Osteocyte (in vitro differentiated cells): ENCODE measurements at regions not wholly inside any gene's neighbourhood (a gene's known extent, or its start where the extent isn't known, plus 50 kb on each side); places are given as distances from the start of the nearest gene placed in this dataset.
A peak's percentile ranks its signal among the peaks of the same experiment; 100 is the strongest.

Experiments
- DNase-seq: peaks from one replicate; pipeline ENCODE4 v3.0.0; 2021; ENCODE audit warnings: mixed read lengths; ENCODE audit not compliant: unreplicated experiment; ENCODE audit errors: extremely low spot score
- H3K27ac Mint-ChIP-seq: one replicate; pipeline ENCODE4 v1.8.0; 2021; ENCODE audit warnings: mild to moderate bottlenecking, mixed read lengths; ENCODE audit not compliant: unreplicated experiment
- H3K27me3 Mint-ChIP-seq: one replicate; pipeline ENCODE4 v1.8.0; 2021; ENCODE audit warnings: mixed read lengths; ENCODE audit not compliant: unreplicated experiment
- H3K36me3 Mint-ChIP-seq: one replicate; pipeline ENCODE4 v1.8.0; 2021; ENCODE audit warnings: mixed read lengths; ENCODE audit not compliant: unreplicated experiment
- H3K4me1 Mint-ChIP-seq: one replicate; pipeline ENCODE4 v1.8.0; 2021; ENCODE audit warnings: mixed read lengths; ENCODE audit not compliant: unreplicated experiment
- H3K4me3 Mint-ChIP-seq: one replicate; pipeline ENCODE4 v1.8.0; 2021; ENCODE audit warnings: mild to moderate bottlenecking, moderate library complexity, mixed read lengths; ENCODE audit not compliant: unreplicated experiment
- H3K9me3 Mint-ChIP-seq: one replicate; pipeline ENCODE4 v1.8.0; 2021; ENCODE audit warnings: mixed read lengths; ENCODE audit not compliant: unreplicated experiment
- CTCF ChIP-seq: fragments of 200-600 bp; sonication (generic); IDR thresholded peaks from 2 replicates; pipeline ENCODE4 v1.5.0; 2021; ENCODE audit warnings: antibody characterized with exemption, mild to moderate bottlenecking, moderate library complexity

- Mint-ChIP-seq H3K9me3 (peaks cover 10% of the 10 kb centered on the region), H3K4me1 (peaks cover 56% of the 10 kb centered on the region), H3K36me3 (peaks cover 6% of the 10 kb centered on the region), H3K27me3 (no peaks in the 10 kb centered on the region), H3K4me3 (no peak overlapping the region), H3K27ac (peak overlapping the region; percentile 73)
- TF ChIP-seq CTCF: peak; percentile 48
- DNase-seq: no peak
These were observed 151.8 kb upstream of the B3GALT2 start for GRCh38 chr1:193338194-193338593.

- no peak for DNase-seq
- no peak for TF ChIP-seq CTCF
- Mint-ChIP-seq H3K36me3 (peaks cover 14% of the 10 kb centered on the region), H3K27ac (peak overlapping the region; percentile 73), H3K9me3 (peaks cover 22% of the 10 kb centered on the region), H3K27me3 (no peaks in the 10 kb centered on the region), H3K4me1 (peaks cover 48% of the 10 kb centered on the region), H3K4me3 (no peak overlapping the region)
These were observed 149.5 kb upstream of the B3GALT2 start for GRCh38 chr1:193335806-193336428.

- Mint-ChIP-seq H3K9me3 (peaks cover 36% of the 10 kb centered on the region), H3K27me3 (no peaks in the 10 kb centered on the region), H3K4me3 (no peak overlapping the region), H3K27ac (peak overlapping the region; percentile 9), H3K36me3 (peaks cover 33% of the 10 kb centered on the region), H3K4me1 (peaks cover 37% of the 10 kb centered on the region)
- no peak for TF ChIP-seq CTCF
- DNase-seq: no peak
These were observed 146.8 kb upstream of the B3GALT2 start for GRCh38 chr1:193333166-193333565.

GRCh38 chr1:193326296-193326695, 139.9 kb upstream of the B3GALT2 start:
- Mint-ChIP-seq H3K4me1 (peaks cover 28% of the 10 kb centered on the region), H3K9me3 (peaks cover 39% of the 10 kb centered on the region), H3K27me3 (no peaks in the 10 kb centered on the region), H3K36me3 (peaks cover 31% of the 10 kb centered on the region), H3K4me3 (no peak overlapping the region), H3K27ac (no peak overlapping the region)
- TF ChIP-seq CTCF: no peak
- no peak for DNase-seq

GRCh38 chr1:193325771-193326170, 139.4 kb upstream of the B3GALT2 start:
- no peak for TF ChIP-seq CTCF
- Mint-ChIP-seq H3K9me3 (peaks cover 37% of the 10 kb centered on the region), H3K36me3 (peaks cover 29% of the 10 kb centered on the region), H3K27ac (no peak overlapping the region), H3K4me1 (peaks cover 32% of the 10 kb centered on the region), H3K4me3 (no peak overlapping the region), H3K27me3 (no peaks in the 10 kb centered on the region)
- DNase-seq: no peak
